Testis (tissue), 2 donors: ENCODE measurements at regions not wholly inside any gene's neighbourhood (a gene's known extent, or its start where the extent isn't known, plus 50 kb on each side); places are given as distances from the start of the nearest gene placed in this dataset.

Experiments used
- DNase-seq: peaks from one replicate; pipeline ENCODE4 v3.0.0-alpha.2; 2019
- H3K27ac ChIP-seq, 2 donors: fragments of 200-600 bp; sonication (generic); one replicate each; pipeline ENCODE4 v1.5.1; 2019
- H3K27me3 ChIP-seq: fragments of 200-600 bp; sonication (generic); one replicate; pipeline ENCODE4 v1.5.1; 2019
- H3K36me3 ChIP-seq: fragments of 200-600 bp; sonication (generic); one replicate; pipeline ENCODE4 v1.5.1; 2017; ENCODE audit warnings: low read depth; ENCODE audit errors: missing control alignments
- H3K4me1 ChIP-seq: fragments of 200-600 bp; sonication (generic); one replicate; pipeline ENCODE4 v1.5.1; 2019
- H3K4me3 ChIP-seq, 2 donors: fragments of 200-600 bp; sonication (generic); one replicate each; pipeline ENCODE4 v1.5.1; 2017 to 2019
- H3K9me3 ChIP-seq: fragments of 200-600 bp; sonication (generic); one replicate; pipeline ENCODE4 v1.5.1; 2017
- POLR2A ChIP-seq: fragments of 450-650 bp; IDR thresholded peaks from one replicate; pipeline ENCODE4 v1.6.1; 2017; ENCODE audit warnings: antibody characterized with exemption, mild to moderate bottlenecking, moderate library complexity
- WGBS, 2 donors: methylation state at CpG; one replicate each; pipeline ENCODE4 v1.1.5; 2018; 5-methylcytosine and 5-hydroxymethylcytosine counted together
- intact Hi-C: fragments of 100-400 bp; cut with DNase I; formaldehyde crosslinking; loops from one replicate; pipeline ENCODE4 v1.15.1; 2023; ENCODE audit warnings: low total_unique reads
- TF ChIP-seq, protein P1 (sequence below), 3 experiments: fragments of 450-650 bp in 2 of 3; fragments of 200-600 bp in 1 of 3; sonication (generic) in 1 of 3; IDR thresholded peaks; one replicate each; pipeline ENCODE4 v1.5.1; 2016 to 2019; ENCODE audit warnings: antibody characterized with exemption in 3 of 3, mild to moderate bottlenecking in 2 of 3, moderate library complexity in 1 of 3

GRCh38 chr5:38051711-38052511 lies 206.4 kb upstream of the EGFLAM start:
- no peaks in the 10 kb centered on the region for H3K4me1 ChIP-seq
- DNase-seq: no peak
- no peak overlapping the region for H3K27ac ChIP-seq
- H3K27me3 ChIP-seq: no peaks in the 10 kb centered on the region
- intact Hi-C loops: no loop called here
- no peaks in the 10 kb centered on the region for H3K36me3 ChIP-seq
- no peak overlapping the region for H3K4me3 ChIP-seq
- H3K9me3 ChIP-seq: no peaks in the 10 kb centered on the region
- TF ChIP-seq, protein P1, sequence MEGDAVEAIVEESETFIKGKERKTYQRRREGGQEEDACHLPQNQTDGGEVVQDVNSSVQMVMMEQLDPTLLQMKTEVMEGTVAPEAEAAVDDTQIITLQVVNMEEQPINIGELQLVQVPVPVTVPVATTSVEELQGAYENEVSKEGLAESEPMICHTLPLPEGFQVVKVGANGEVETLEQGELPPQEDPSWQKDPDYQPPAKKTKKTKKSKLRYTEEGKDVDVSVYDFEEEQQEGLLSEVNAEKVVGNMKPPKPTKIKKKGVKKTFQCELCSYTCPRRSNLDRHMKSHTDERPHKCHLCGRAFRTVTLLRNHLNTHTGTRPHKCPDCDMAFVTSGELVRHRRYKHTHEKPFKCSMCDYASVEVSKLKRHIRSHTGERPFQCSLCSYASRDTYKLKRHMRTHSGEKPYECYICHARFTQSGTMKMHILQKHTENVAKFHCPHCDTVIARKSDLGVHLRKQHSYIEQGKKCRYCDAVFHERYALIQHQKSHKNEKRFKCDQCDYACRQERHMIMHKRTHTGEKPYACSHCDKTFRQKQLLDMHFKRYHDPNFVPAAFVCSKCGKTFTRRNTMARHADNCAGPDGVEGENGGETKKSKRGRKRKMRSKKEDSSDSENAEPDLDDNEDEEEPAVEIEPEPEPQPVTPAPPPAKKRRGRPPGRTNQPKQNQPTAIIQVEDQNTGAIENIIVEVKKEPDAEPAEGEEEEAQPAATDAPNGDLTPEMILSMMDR (IDR thresholded peaks at IDR 0.05): no peak
- no peak for TF ChIP-seq POLR2A
- WGBS, 2 donors: 78 to 83% methylated on average over 12 of the region's 12 CpGs

- H3K4me3 ChIP-seq: no peak overlapping the region
- H3K4me1 ChIP-seq: no peaks in the 10 kb centered on the region
- no peaks in the 10 kb centered on the region for H3K36me3 ChIP-seq
- no peak for DNase-seq
- H3K27ac ChIP-seq: no peak overlapping the region
- no peaks in the 10 kb centered on the region for H3K9me3 ChIP-seq
- TF ChIP-seq, protein P1 (IDR thresholded peaks at IDR 0.05): no peak
- TF ChIP-seq POLR2A: no peak
- H3K27me3 ChIP-seq: no peaks in the 10 kb centered on the region
- 75 to 76% methylated on average over 3 of the region's 3 CpGs for WGBS, 2 donors
- intact Hi-C loops: no loop called here
Observed at GRCh38 chr5:38048400-38048799, 208.6 kb upstream of the GDNF start.

GRCh38 chr5:38046103-38046502 lies 206.3 kb upstream of the GDNF start:
- Histone ChIP-seq H3K4me3 (no peak overlapping the region), H3K9me3 (no peaks in the 10 kb centered on the region), H3K4me1 (no peaks in the 10 kb centered on the region), H3K27me3 (no peaks in the 10 kb centered on the region), H3K27ac (no peak overlapping the region), H3K36me3 (no peaks in the 10 kb centered on the region)
- TF ChIP-seq, protein P1 (IDR thresholded peaks at IDR 0.05): no peak
- no peak for TF ChIP-seq POLR2A
- WGBS, 2 donors: 82 to 88% methylated on average over 7 of the region's 7 CpGs
- intact Hi-C loops: no loop called here
- DNase-seq: no peak

DNA sequence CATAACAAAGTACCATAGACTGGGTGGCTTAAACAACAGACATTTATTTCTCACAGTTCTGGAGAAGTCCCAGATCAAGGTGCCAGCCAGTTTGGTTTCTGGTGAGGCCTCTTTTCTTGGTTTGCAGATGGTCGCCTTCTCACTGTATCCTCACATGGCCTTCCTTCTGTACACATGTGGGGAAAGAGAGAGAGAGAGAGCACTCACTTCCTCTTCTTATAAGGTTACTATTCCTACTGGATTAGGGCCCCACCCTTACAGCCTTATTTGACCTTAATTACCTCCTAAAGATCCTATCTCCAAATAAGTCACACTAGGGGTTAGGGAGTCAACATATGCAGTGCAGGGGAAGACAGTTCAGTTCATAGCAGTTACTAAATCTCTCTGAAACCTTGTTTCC lies 205.6 kb upstream of the GDNF start:
- intact Hi-C loops: no loop called here
- Histone ChIP-seq H3K4me1 (no peaks in the 10 kb centered on the region), H3K27ac (no peak overlapping the region), H3K4me3 (no peak overlapping the region), H3K9me3 (no peaks in the 10 kb centered on the region), H3K27me3 (no peaks in the 10 kb centered on the region), H3K36me3 (no peaks in the 10 kb centered on the region)
- TF ChIP-seq POLR2A: no peak
- TF ChIP-seq, protein P1 (IDR thresholded peaks at IDR 0.05): no peak
- 95 to 100% methylated on average over 1 of the region's 1 CpG for WGBS, 2 donors
- no peak for DNase-seq

- Histone ChIP-seq H3K4me1 (no peaks in the 10 kb centered on the region), H3K9me3 (no peaks in the 10 kb centered on the region), H3K4me3 (no peak overlapping the region), H3K36me3 (no peaks in the 10 kb centered on the region), H3K27me3 (no peaks in the 10 kb centered on the region), H3K27ac (no peak overlapping the region)
- WGBS, 2 donors: 75 to 84% methylated on average over 3 of the region's 3 CpGs
- TF ChIP-seq, protein P1 (IDR thresholded peaks at IDR 0.05): no peak
- TF ChIP-seq POLR2A: no peak
- DNase-seq: no peak
- intact Hi-C loops: no loop called here
Observed at GRCh38 chr5:38039826-38040225, 200.0 kb upstream of the GDNF start.
